Naive B cell (primary cell): ENCODE measurements at regions not wholly inside any gene's neighbourhood (a gene's known extent, or its start where the extent isn't known, plus 50 kb on each side); places are given as distances from the start of the nearest gene placed in this dataset.

Experiments used
- ATAC-seq, 2 donors: fragments of 150-1000 bp; cut with Tn5 transposase; 2 replicates each; pipeline ENCODE4 v1.10.0; 2021; ENCODE audit warnings: low read depth in 2 of 2, mild to moderate bottlenecking in 2 of 2, moderate library complexity in 2 of 2
- DNase-seq: peaks from one replicate; pipeline ENCODE4 v3.0.0; 2022
- H3K27ac Mint-ChIP-seq, 6 donors: one replicate each; pipeline ENCODE4 v1.8.0; 2020 to 2022; ENCODE audit warnings: mild to moderate bottlenecking in 6 of 6, mixed read lengths in 6 of 6, moderate library complexity in 5 of 6, inconsistent platforms in 2 of 6
- H3K27me3 Mint-ChIP-seq, 3 donors: one replicate each; pipeline ENCODE4 v1.8.0; 2021 to 2022; ENCODE audit warnings: mixed read lengths in 3 of 3, mild to moderate bottlenecking in 1 of 3
- H3K36me3 Mint-ChIP-seq, 2 donors: one replicate each; pipeline ENCODE4 v1.8.0; 2020 to 2022; ENCODE audit warnings: mixed read lengths in 2 of 2, inconsistent platforms in 1 of 2, mild to moderate bottlenecking in 1 of 2
- H3K4me1 Mint-ChIP-seq, 3 donors: one replicate each; pipeline ENCODE4 v1.8.0; 2020 to 2022; ENCODE audit warnings: mixed read lengths in 3 of 3, inconsistent platforms in 1 of 3, mild to moderate bottlenecking in 1 of 3, moderate library complexity in 1 of 3
- H3K4me3 Mint-ChIP-seq, 8 donors: one replicate each; pipeline ENCODE4 v1.8.0; 2020 to 2022; ENCODE audit warnings: mild to moderate bottlenecking in 8 of 8, mixed read lengths in 8 of 8, moderate library complexity in 8 of 8, inconsistent platforms in 2 of 8
- H3K9me3 Mint-ChIP-seq, 7 donors: one replicate each; pipeline ENCODE4 v1.8.0; 2020 to 2022; ENCODE audit warnings: mixed read lengths in 7 of 7, mild to moderate bottlenecking in 5 of 7, inconsistent platforms in 2 of 7, moderate library complexity in 1 of 7

- Mint-ChIP-seq H3K27me3 (peaks cover 23 to 32% (median 26%) of the 10 kb centered on the region in 3 donors), H3K4me3 (no peak overlapping the region), H3K36me3 (no peaks in the 10 kb centered on the region), H3K9me3 (peaks cover 0 to 6% (median 0%) of the 10 kb centered on the region in 7 donors), H3K27ac (no peak overlapping the region), H3K4me1 (no peaks in the 10 kb centered on the region)
- ATAC-seq (no peak), DNase-seq (no peak)
Measured at GRCh38 chr15:94615688-94616087, 384.3 kb downstream of the MCTP2 start.

- H3K27ac Mint-ChIP-seq = no peak overlapping the region
- H3K4me3 Mint-ChIP-seq = no peak overlapping the region
- no peaks in the 10 kb centered on the region for H3K4me1 Mint-ChIP-seq
- H3K36me3 Mint-ChIP-seq = no peaks in the 10 kb centered on the region
- H3K9me3 Mint-ChIP-seq = peaks cover 0 to 6% (median 0%) of the 10 kb centered on the region in 7 donors
- no peak for ATAC-seq
- DNase-seq = no peak
- H3K27me3 Mint-ChIP-seq = peaks cover 0 to 10% (median 5%) of the 10 kb centered on the region in 3 donors
Measured at GRCh38 chr15:94620632-94621031, 389.3 kb downstream of the MCTP2 start.

GRCh38 chr15:94621736-94622135, 390.4 kb downstream of the MCTP2 start:
- DNase-seq (no peak), ATAC-seq (no peak)
- Mint-ChIP-seq H3K36me3 (no peaks in the 10 kb centered on the region), H3K27ac (no peak overlapping the region), H3K4me3 (no peak overlapping the region), H3K4me1 (no peaks in the 10 kb centered on the region), H3K9me3 (no peaks in the 10 kb centered on the region), H3K27me3 (peaks cover 0 to 10% (median 5%) of the 10 kb centered on the region in 3 donors)

- Mint-ChIP-seq H3K4me1 (peaks cover 7 to 11% (median 7%) of the 10 kb centered on the region in 3 donors), H3K27ac (no peak overlapping the region), H3K4me3 (no peak overlapping the region), H3K36me3 (no peaks in the 10 kb centered on the region), H3K27me3 (peaks cover 6 to 11% (median 7%) of the 10 kb centered on the region in 3 donors), H3K9me3 (no peaks in the 10 kb centered on the region)
- no peak for DNase-seq
- ATAC-seq = no peak
Measured at GRCh38 chr15:94626949-94627348, 395.6 kb downstream of the MCTP2 start.

- H3K4me1 Mint-ChIP-seq = peaks cover 11 to 16% (median 12%) of the 10 kb centered on the region in 3 donors
- ATAC-seq = peak; percentile 61 to 70
- H3K36me3 Mint-ChIP-seq = no peaks in the 10 kb centered on the region
- DNase-seq = no peak
- peaks cover 11 to 28% (median 20%) of the 10 kb centered on the region in 3 donors for H3K27me3 Mint-ChIP-seq
- H3K27ac Mint-ChIP-seq = no peak overlapping the region
- no peaks in the 10 kb centered on the region for H3K9me3 Mint-ChIP-seq
- H3K4me3 Mint-ChIP-seq = no peak overlapping the region
Measured at GRCh38 chr15:94631608-94632007, 400.2 kb downstream of the MCTP2 start.

GRCh38 chr15:94638183-94638582, 406.8 kb downstream of the MCTP2 start:
- no peaks in the 10 kb centered on the region for H3K4me1 Mint-ChIP-seq
- peaks cover 16 to 27% (median 16%) of the 10 kb centered on the region in 3 donors for H3K27me3 Mint-ChIP-seq
- H3K36me3 Mint-ChIP-seq = no peaks in the 10 kb centered on the region
- ATAC-seq = no peak
- H3K4me3 Mint-ChIP-seq = no peak overlapping the region
- peaks cover 0 to 10% (median 0%) of the 10 kb centered on the region in 7 donors for H3K9me3 Mint-ChIP-seq
- DNase-seq = no peak
- no peak overlapping the region for H3K27ac Mint-ChIP-seq

GRCh38 chr15:94639701-94640100, 408.3 kb downstream of the MCTP2 start:
- Mint-ChIP-seq H3K9me3 (peaks cover 0 to 10% (median 0%) of the 10 kb centered on the region in 7 donors), H3K27me3 (peaks cover 16 to 23% (median 20%) of the 10 kb centered on the region in 3 donors), H3K36me3 (no peaks in the 10 kb centered on the region), H3K27ac (no peak overlapping the region), H3K4me3 (no peak overlapping the region), H3K4me1 (no peaks in the 10 kb centered on the region)
- DNase-seq (no peak), ATAC-seq (no peak)

- Mint-ChIP-seq H3K4me1 (no peaks in the 10 kb centered on the region), H3K4me3 (no peak overlapping the region), H3K27me3 (peaks cover 18 to 19% (median 19%) of the 10 kb centered on the region in 3 donors), H3K27ac (no peak overlapping the region), H3K36me3 (no peaks in the 10 kb centered on the region), H3K9me3 (peaks cover 0 to 10% (median 0%) of the 10 kb centered on the region in 7 donors)
- DNase-seq (no peak), ATAC-seq (no peak)
Measured at GRCh38 chr15:94644433-94644832, 413.1 kb downstream of the MCTP2 start.

- no peak for DNase-seq
- Mint-ChIP-seq H3K27ac (no peak overlapping the region), H3K4me3 (no peak overlapping the region), H3K36me3 (no peaks in the 10 kb centered on the region), H3K4me1 (no peaks in the 10 kb centered on the region), H3K27me3 (peaks cover 22 to 26% (median 24%) of the 10 kb centered on the region in 3 donors), H3K9me3 (no peaks in the 10 kb centered on the region)
- no peak for ATAC-seq
Measured at GRCh38 chr15:94653071-94653470, 421.7 kb downstream of the MCTP2 start.

GRCh38 chr15:94655249-94655880, 424.0 kb downstream of the MCTP2 start:
- H3K36me3 Mint-ChIP-seq = no peaks in the 10 kb centered on the region
- H3K4me1 Mint-ChIP-seq = no peaks in the 10 kb centered on the region
- no peak overlapping the region for H3K4me3 Mint-ChIP-seq
- H3K27me3 Mint-ChIP-seq = peaks cover 17 to 19% (median 18%) of the 10 kb centered on the region in 3 donors
- H3K9me3 Mint-ChIP-seq = no peaks in the 10 kb centered on the region
- H3K27ac Mint-ChIP-seq = peak overlapping the region in 1 of 6 donors; percentile 45
- ATAC-seq = no peak
- no peak for DNase-seq

- no peak overlapping the region for H3K4me3 Mint-ChIP-seq
- no peaks in the 10 kb centered on the region for H3K36me3 Mint-ChIP-seq
- no peaks in the 10 kb centered on the region for H3K9me3 Mint-ChIP-seq
- no peak for DNase-seq
- H3K27me3 Mint-ChIP-seq = peaks cover 18 to 37% (median 35%) of the 10 kb centered on the region in 3 donors
- ATAC-seq = no peak
- H3K4me1 Mint-ChIP-seq = no peaks in the 10 kb centered on the region
- H3K27ac Mint-ChIP-seq = no peak overlapping the region
Measured at GRCh38 chr15:94665676-94666441, 434.5 kb downstream of the MCTP2 start.

GRCh38 chr15:94666553-94666952, 435.2 kb downstream of the MCTP2 start:
- Mint-ChIP-seq H3K9me3 (no peaks in the 10 kb centered on the region), H3K27ac (no peak overlapping the region), H3K27me3 (peaks cover 20 to 38% (median 35%) of the 10 kb centered on the region in 3 donors), H3K4me1 (no peaks in the 10 kb centered on the region), H3K36me3 (no peaks in the 10 kb centered on the region), H3K4me3 (no peak overlapping the region)
- ATAC-seq (no peak), DNase-seq (no peak)

GRCh38 chr15:94667109-94667508, 435.7 kb downstream of the MCTP2 start:
- Mint-ChIP-seq H3K27me3 (peaks cover 23 to 44% (median 35%) of the 10 kb centered on the region in 3 donors), H3K4me1 (no peaks in the 10 kb centered on the region), H3K9me3 (no peaks in the 10 kb centered on the region), H3K4me3 (no peak overlapping the region), H3K27ac (no peak overlapping the region), H3K36me3 (no peaks in the 10 kb centered on the region)
- no peak for DNase-seq
- ATAC-seq = no peak

GRCh38 chr15:94670438-94671034, 439.2 kb downstream of the MCTP2 start:
- Mint-ChIP-seq H3K36me3 (no peaks in the 10 kb centered on the region), H3K4me1 (no peaks in the 10 kb centered on the region), H3K27me3 (peaks cover 23 to 42% (median 24%) of the 10 kb centered on the region in 3 donors), H3K27ac (no peak overlapping the region), H3K9me3 (no peaks in the 10 kb centered on the region), H3K4me3 (no peak overlapping the region)
- no peak for DNase-seq
- ATAC-seq = no peak
